B cell (primary cell): ENCODE measurements at regions not wholly inside any gene's neighbourhood (a gene's known extent, or its start where the extent isn't known, plus 50 kb on each side); places are given as distances from the start of the nearest gene placed in this dataset.

Experiments
- ATAC-seq: fragments of 200-7000 bp; cut with Tn5 transposase; one replicate; pipeline ENCODE4 v1.10.0; 2021; ENCODE audit warnings: low read depth, mild to moderate bottlenecking, moderate number of reproducible peaks, moderate library complexity
- CTCF ChIA-PET: fragments of 350-600 bp; sonication (Branson Sonifier 250); formaldehyde crosslinking; loops from one replicate; lab custom pipeline; 2021; ENCODE audit warnings: antibody characterized with exemption, inconsistent platforms; lab: Charles Lee
- POLR2A ChIA-PET: fragments of 350-600 bp; sonication (Branson Sonifier 250); formaldehyde crosslinking; loops from one replicate; lab custom pipeline; 2021; ENCODE audit warnings: antibody characterized with exemption; lab: Charles Lee
- DNase-seq: peaks from one replicate; pipeline ENCODE4 v3.0.0; 2013
- H2AFZ ChIP-seq: 2 replicates; pipeline ENCODE4 v1.6.1; 2012; ENCODE audit warnings: mild to moderate bottlenecking, low read depth, low read length; ENCODE audit not compliant: insufficient read depth, poor library complexity, severe bottlenecking
- H3K27ac ChIP-seq, 2 donors: 1 replicate in 1 of 2; 2 replicates in 1 of 2; pipeline ENCODE4 v1.5.1; 2012 to 2013; ENCODE audit warnings: low read length in 2 of 2, mild to moderate bottlenecking in 2 of 2, moderate library complexity in 1 of 2
- H3K27me3 ChIP-seq, 4 experiments: fragments of 200-600 bp in 1 of 4; sonication (generic) in 1 of 4; replicated peaks in 1 of 4; 1 replicate in 2 of 4; 2 replicates in 2 of 4; pipeline versions ENCODE4 v1.6.1 to v1.7.0; 2013 to 2016; ENCODE audit warnings: low read length in 3 of 4, mild to moderate bottlenecking in 2 of 4, mixed read lengths in 1 of 4, moderate library complexity in 1 of 4; ENCODE audit not compliant: insufficient read depth in 4 of 4, control insufficient read depth in 3 of 4; ENCODE audit errors: control extremely low read depth in 1 of 4
- H3K36me3 ChIP-seq, 2 experiments: replicated peaks in 1 of 2; 1 replicate in 1 of 2; 2 replicates in 1 of 2; pipeline versions ENCODE4 v1.6.1 to v1.7.1; 2013; ENCODE audit warnings: low read length in 1 of 2; ENCODE audit not compliant: insufficient read depth in 2 of 2, control insufficient read depth in 1 of 2; ENCODE audit errors: control extremely low read depth in 1 of 2, extremely low read depth in 1 of 2
- H3K4me1 ChIP-seq, 2 donors: fragments of 200-600 bp in 1 of 2; sonication (generic) in 1 of 2; 1 replicate in 1 of 2; 2 replicates in 1 of 2; pipeline versions ENCODE4 v1.5.1 to v1.6.1; 2013 to 2017; ENCODE audit warnings: low read length in 2 of 2; ENCODE audit not compliant: control insufficient read depth in 2 of 2, insufficient read depth in 2 of 2
- H3K4me2 ChIP-seq: replicated peaks from 2 replicates; pipeline ENCODE3; 2012; ENCODE audit warnings: mild to moderate bottlenecking, low read depth, low read length; ENCODE audit not compliant: poor library complexity, severe bottlenecking
- H3K4me3 ChIP-seq, 5 experiments: fragments of 200-600 bp in 1 of 5; sonication (generic) in 1 of 5; 1 replicate in 3 of 5; 2 replicates in 2 of 5; pipeline versions ENCODE4 v1.5.1 to v1.7.0; 2011 to 2016; ENCODE audit warnings: low read length in 4 of 5, mild to moderate bottlenecking in 4 of 5, low read depth in 2 of 5, control low read depth in 1 of 5, moderate library complexity in 1 of 5; ENCODE audit not compliant: insufficient read depth in 1 of 5; ENCODE audit errors: control extremely low read depth in 1 of 5, extremely low read depth in 1 of 5
- H3K79me2 ChIP-seq: fragments of 200-600 bp; sonication (generic); one replicate; pipeline ENCODE4 v1.6.0; 2016; ENCODE audit warnings: low read length; ENCODE audit not compliant: control insufficient read depth, insufficient read depth
- H3K9ac ChIP-seq: fragments of 200-600 bp; sonication (generic); 2 replicates; pipeline ENCODE4 v1.6.1; 2017; ENCODE audit warnings: mild to moderate bottlenecking, low read length, moderate library complexity
- H3K9me3 ChIP-seq, 3 donors: one replicate each; pipeline versions ENCODE4 v1.6.1 to v1.7.1; 2013; ENCODE audit warnings: low read length in 2 of 3; ENCODE audit not compliant: control insufficient read depth in 2 of 3, insufficient read depth in 1 of 3; ENCODE audit errors: control extremely low read depth in 1 of 3
- H4K20me1 ChIP-seq: 2 replicates; pipeline ENCODE4 v1.6.0; 2012; ENCODE audit warnings: mild to moderate bottlenecking, low read length; ENCODE audit not compliant: insufficient read depth, control insufficient read depth, poor library complexity, severe bottlenecking
- H3K27ac Mint-ChIP-seq: one replicate; pipeline ENCODE4 v1.8.0; 2021; ENCODE audit warnings: mixed read lengths
- H3K27me3 Mint-ChIP-seq: one replicate; pipeline ENCODE4 v1.8.0; 2021; ENCODE audit warnings: mixed read lengths
- H3K4me1 Mint-ChIP-seq: one replicate; pipeline ENCODE4 v1.8.0; 2021; ENCODE audit warnings: mixed read lengths
- H3K4me3 Mint-ChIP-seq: one replicate; pipeline ENCODE4 v1.8.0; 2021; ENCODE audit warnings: mixed read lengths
- H3K9me3 Mint-ChIP-seq: one replicate; pipeline ENCODE4 v1.8.0; 2022; ENCODE audit warnings: mixed read lengths; ENCODE audit not compliant: insufficient read depth
- CTCF ChIP-seq: fragments of 200-600 bp; IDR thresholded peaks from one replicate; pipeline ENCODE4 v1.8.0; 2022; ENCODE audit warnings: antibody characterized with exemption, mild to moderate bottlenecking
- EZH2 ChIP-seq: IDR thresholded peaks from 2 replicates; pipeline ENCODE4 v1.6.1; 2012; ENCODE audit warnings: borderline replicate concordance, low read depth, mild to moderate bottlenecking, moderate library complexity, low read length; ENCODE audit not compliant: insufficient read depth, poor library complexity, severe bottlenecking
- WGBS: methylation state at CpG from one replicate; pipeline ENCODE4 v1.1.5; 2013; ENCODE audit warnings: missing lambda C conversion rate; ENCODE audit not compliant: insufficient coverage; 5-methylcytosine and 5-hydroxymethylcytosine counted together
- intact Hi-C: fragments of 100-400 bp; cut with micrococcal nuclease; formaldehyde crosslinking; loops from one replicate; pipeline ENCODE4 v1.10.0; 2022

DNA sequence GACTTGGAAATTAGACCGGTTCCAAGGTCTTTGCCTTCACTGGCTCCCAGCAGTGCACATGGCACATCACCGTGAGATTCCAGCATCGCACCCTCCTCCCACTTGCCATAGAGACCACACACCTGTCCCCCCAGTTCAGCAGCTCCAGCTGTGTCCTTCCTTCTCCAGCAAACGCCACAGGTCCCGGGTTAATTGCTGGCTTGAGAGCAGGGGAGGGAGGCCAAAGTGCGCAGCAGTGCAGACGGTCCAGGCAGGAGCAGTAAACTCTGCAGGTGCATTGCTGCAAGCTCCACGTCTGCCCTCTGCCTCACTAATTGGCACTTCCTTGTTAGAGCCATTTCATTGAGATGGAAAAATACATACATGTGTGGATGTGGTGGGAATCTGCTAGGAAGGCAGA, 65.3 kb downstream of the KLHDC7A start:
- no peak overlapping the region for H3K4me3 Mint-ChIP-seq
- H3K4me2 ChIP-seq, result no peak overlapping the region
- H3K27ac Mint-ChIP-seq, result no peak overlapping the region
- no peaks in the 10 kb centered on the region for H3K4me1 Mint-ChIP-seq
- H3K9ac ChIP-seq, result no peak overlapping the region
- peaks cover 0 to 8% (median 0%) of the 10 kb centered on the region in 3 donors for H3K9me3 ChIP-seq
- DNase-seq, result no peak
- ChIA-PET CTCF (no interaction called here), POLR2A (no interaction called here)
- no peak overlapping the region for H3K27ac ChIP-seq
- H3K4me1 ChIP-seq, result no peaks in the 10 kb centered on the region
- TF ChIP-seq EZH2, result no peak
- no peak for TF ChIP-seq CTCF
- intact Hi-C loops, result no loop called here
- no peak overlapping the region for H2AFZ ChIP-seq
- no peak for ATAC-seq
- no peaks in the 10 kb centered on the region for H3K36me3 ChIP-seq
- WGBS, result 58% methylated on average over 5 of the region's 8 CpGs
- no peak overlapping the region for H3K4me3 ChIP-seq
- H3K27me3 ChIP-seq, result peaks cover 0 to 21% (median 5%) of the 10 kb centered on the region in 4 experiments
- H3K79me2 ChIP-seq, result no peaks in the 10 kb centered on the region
- H3K27me3 Mint-ChIP-seq, result peaks cover 39% of the 10 kb centered on the region
- peaks cover 3% of the 10 kb centered on the region for H3K9me3 Mint-ChIP-seq
- no peaks in the 10 kb centered on the region for H4K20me1 ChIP-seq

- Mint-ChIP-seq H3K9me3 (peaks cover 3% of the 10 kb centered on the region), H3K27ac (no peak overlapping the region), H3K27me3 (peaks cover 29% of the 10 kb centered on the region), H3K4me3 (no peak overlapping the region), H3K4me1 (no peaks in the 10 kb centered on the region)
- H3K27me3 ChIP-seq, result peaks cover 0 to 11% (median under 1%) of the 10 kb centered on the region in 4 experiments
- H3K36me3 ChIP-seq, result no peaks in the 10 kb centered on the region
- no peaks in the 10 kb centered on the region for H4K20me1 ChIP-seq
- no peak overlapping the region for H3K4me3 ChIP-seq
- H2AFZ ChIP-seq, result no peak overlapping the region
- ChIA-PET POLR2A (no interaction called here), CTCF (no interaction called here)
- no peaks in the 10 kb centered on the region for H3K4me1 ChIP-seq
- no peaks in the 10 kb centered on the region for H3K79me2 ChIP-seq
- no peak overlapping the region for H3K27ac ChIP-seq
- TF ChIP-seq CTCF, result no peak
- no peak for TF ChIP-seq EZH2
- ATAC-seq (no peak), DNase-seq (no peak)
- H3K4me2 ChIP-seq, result no peak overlapping the region
- intact Hi-C loops, result no loop called here
- WGBS, result 86% methylated on average over 3 of the region's 4 CpGs
- peaks cover 0 to 8% (median 0%) of the 10 kb centered on the region in 3 donors for H3K9me3 ChIP-seq
- no peak overlapping the region for H3K9ac ChIP-seq
These were observed 66.7 kb downstream of the KLHDC7A start for GRCh38 chr1:18547460-18547859.
